HG03521 (cell line): ENCODE measurements at regions not wholly inside any gene's neighbourhood (a gene's known extent, or its start where the extent isn't known, plus 50 kb on each side); places are given as distances from the start of the nearest gene placed in this dataset.

ENCODE experiments used
- ATAC-seq: cut with Tn5 transposase; IDR thresholded peaks from one replicate; pipeline ENCODE4 v1.9.1; 2021; ENCODE audit warnings: mild to moderate bottlenecking, moderate library complexity; ENCODE audit not compliant: unreplicated experiment

GRCh38 chr6:142558786-142559185 lies 257.0 kb downstream of the ADGRG6 start:
- ATAC-seq, result no peak

GRCh38 chr6:142561511-142562265 lies 259.9 kb downstream of the ADGRG6 start:
- no peak for ATAC-seq

GRCh38 chr6:142562865-142563264 lies 261.1 kb downstream of the ADGRG6 start:
- ATAC-seq, result no peak

GRCh38 chr6:142566628-142567396 lies 265.0 kb downstream of the ADGRG6 start:
- ATAC-seq, result peak; percentile 65

DNA sequence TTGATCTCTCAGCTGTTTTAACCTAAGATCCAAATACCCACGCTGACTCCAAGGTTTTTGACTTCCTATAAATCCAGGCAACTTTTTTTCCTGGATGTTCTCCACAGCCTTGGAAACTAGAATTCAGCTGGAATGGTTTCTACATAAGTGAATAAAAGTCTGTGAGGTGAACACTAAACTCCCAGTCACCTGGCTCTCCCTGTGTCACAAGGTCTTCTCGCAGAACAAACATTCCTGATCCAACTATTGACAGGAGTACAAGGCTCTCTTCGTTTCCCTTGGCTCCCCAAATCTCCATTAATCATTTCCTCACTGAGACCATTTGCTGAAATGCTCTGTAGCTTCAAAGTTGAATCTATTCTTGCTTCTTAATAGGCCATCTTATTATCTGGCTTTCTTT lies 265.7 kb downstream of the ADGRG6 start:
- ATAC-seq, result no peak

GRCh38 chr6:142568857-142569597 lies 267.2 kb downstream of the ADGRG6 start:
- no peak for ATAC-seq

DNA sequence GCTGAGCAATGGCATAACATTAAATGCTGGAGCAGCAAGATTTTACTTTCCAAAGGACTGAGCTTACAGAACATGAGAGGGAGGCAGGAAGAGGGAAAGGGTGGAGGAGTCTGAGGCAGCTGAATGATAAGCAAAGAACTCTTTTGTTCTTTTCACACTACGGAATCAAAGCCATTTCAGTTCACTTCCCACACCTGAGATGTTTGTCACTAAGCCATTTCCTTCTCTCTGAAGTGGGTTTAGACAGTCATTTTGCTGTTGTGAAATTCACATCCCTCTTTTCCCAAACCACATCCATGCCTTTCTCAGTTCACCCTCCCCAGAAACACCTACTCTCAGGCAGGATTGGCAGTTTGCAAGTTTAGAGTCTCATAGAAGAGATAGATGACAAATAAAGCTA lies 267.9 kb downstream of the ADGRG6 start:
- ATAC-seq, result no peak

- ATAC-seq, result no peak
Observed at GRCh38 chr6:142570221-142570671, 268.4 kb downstream of the ADGRG6 start.

GRCh38 chr6:142592876-142593275 lies 291.1 kb downstream of the ADGRG6 start:
- ATAC-seq, result no peak

DNA sequence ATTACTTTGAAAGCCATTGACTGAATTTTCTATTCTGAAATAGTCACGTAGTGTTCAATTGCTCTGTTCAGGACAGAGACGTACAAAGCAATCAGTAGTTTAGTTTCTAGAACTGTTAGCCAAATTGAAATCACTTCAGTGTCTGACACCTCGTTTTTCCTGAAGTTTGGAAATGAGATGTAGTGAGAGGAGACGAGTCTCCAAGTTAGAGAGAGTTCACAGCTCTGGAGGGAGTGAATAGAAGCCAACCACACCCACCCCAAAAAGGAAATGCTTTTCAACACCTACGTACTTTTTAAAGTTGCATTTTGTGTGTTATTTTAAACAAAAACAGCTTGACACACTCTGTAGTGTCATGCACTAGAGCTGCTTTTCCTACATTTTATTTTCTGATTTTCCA lies 296.0 kb downstream of the ADGRG6 start:
- ATAC-seq, result no peak

GRCh38 chr6:142601427-142601826 lies 299.6 kb downstream of the ADGRG6 start:
- ATAC-seq, result no peak

- ATAC-seq, result no peak
Observed at GRCh38 chr6:142602972-142603371, 301.2 kb downstream of the ADGRG6 start.

DNA sequence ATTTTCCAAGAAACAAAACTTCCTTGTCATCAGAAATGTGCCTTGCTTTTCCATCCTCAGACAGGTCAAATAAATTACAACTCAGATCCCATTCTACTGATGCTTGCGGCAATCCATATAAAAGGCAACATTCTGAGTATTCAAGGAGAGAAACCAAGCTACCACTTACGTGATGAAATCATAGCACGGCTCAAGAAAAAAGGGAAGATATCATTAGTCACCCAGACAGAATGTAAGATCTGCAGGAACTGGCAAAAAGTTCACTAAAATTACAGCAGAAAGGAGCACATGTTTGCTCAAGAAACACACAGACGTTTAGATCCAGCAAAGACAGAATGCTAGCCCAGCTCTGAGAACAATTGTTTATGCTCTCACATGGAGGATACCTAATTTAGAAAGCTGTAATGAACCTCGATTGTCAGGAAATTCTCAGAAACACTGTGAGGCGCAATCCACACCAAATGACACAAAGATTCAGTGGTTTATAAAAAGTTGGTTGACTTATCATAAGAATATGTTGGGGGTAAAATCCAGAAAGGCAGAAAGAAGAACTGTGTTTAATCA lies 304.2 kb downstream of the ADGRG6 start:
- no peak for ATAC-seq

- no peak for ATAC-seq
Observed at GRCh38 chr6:142612956-142613355, 311.1 kb downstream of the ADGRG6 start.

GRCh38 chr6:142613981-142614380 lies 312.2 kb downstream of the ADGRG6 start:
- no peak for ATAC-seq

DNA sequence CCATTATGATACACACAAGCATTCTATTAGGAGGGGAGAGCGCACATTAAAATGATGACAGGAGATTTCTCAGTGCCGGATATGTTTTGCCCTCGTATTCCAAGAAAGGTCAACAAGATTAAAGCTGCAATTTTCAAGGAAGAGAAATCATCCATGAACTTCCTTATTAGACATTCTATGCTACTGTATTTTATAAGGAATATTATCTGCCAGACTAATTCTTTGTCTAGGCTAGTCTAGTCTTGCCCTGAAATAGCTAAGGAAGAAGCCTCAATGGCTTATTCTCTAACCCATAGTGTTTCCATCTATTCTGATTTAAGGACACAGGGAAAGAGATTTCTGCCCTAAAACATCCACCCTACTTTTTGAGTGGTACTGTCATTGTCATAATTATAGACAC lies 315.4 kb downstream of the ADGRG6 start:
- no peak for ATAC-seq

GRCh38 chr6:142621822-142622221 lies 320.0 kb downstream of the ADGRG6 start:
- ATAC-seq, result no peak

- no peak for ATAC-seq
Observed at GRCh38 chr6:142624978-142625715, 319.8 kb downstream of the HIVEP2 start.

DNA sequence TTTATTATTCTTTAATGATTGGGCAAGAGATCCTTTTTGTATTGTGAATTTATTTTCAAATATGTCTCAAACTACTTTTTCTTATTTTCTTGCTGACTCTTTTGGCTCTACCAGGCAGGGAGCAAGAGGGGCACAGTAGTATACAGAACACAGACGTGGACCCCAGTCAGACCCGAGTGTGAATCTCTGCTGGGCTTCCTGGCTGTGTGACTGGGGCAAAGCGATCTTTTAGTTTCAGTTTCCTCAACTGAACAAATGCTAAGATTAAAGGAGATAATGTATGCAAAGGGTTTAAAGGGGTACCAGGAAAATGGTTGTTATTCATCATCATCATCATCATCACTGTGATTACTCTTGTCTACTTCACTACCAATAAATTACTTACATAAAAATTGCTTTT lies 317.5 kb downstream of the HIVEP2 start:
- ATAC-seq, result no peak

DNA sequence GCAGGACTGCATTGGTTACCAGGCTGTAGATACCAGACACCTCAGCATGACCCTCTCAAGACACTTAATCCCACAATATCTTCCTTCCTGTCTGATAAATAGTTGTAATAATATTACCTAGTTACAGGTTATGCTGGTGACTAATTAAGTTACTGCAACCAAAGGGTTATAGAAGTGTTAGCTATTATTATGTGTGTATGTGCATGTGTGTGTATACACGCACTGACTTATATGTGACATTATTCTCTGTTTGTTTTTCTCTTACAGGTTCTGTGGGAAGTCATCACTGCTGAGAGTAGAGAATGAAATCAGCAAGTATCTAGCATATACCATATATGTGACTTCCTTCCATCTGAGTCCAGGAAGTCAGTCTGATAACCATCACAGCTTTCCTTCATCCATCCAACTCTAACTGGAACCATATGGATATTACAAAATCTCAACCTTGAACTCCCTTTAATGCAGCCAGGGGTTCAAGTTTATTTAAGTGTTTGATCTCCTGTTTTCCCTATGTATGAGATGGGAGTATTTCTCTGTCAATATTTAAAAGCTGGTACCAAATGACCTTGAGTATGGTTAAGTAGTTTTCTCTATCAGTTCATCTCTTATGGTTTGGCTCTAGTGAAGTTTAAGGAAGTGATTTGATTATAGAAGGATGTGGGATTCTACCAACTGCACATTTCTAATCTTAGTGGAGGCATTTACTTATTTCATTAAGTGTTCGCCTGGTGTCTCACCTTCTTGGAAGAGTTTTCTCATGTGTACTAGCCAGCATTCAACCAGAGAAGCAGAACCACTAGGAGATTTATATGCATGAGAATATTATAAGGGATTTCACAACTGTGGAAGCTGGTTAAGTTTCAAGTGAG lies 313.2 kb downstream of the HIVEP2 start:
- ATAC-seq, result no peak
